GM23338 (cell line): ENCODE measurements at regions not wholly inside any gene's neighbourhood (a gene's known extent, or its start where the extent isn't known, plus 50 kb on each side); places are given as distances from the start of the nearest gene placed in this dataset.

Source experiments
- ATAC-seq: fragments of 200-7000 bp; cut with Tn5 transposase; 3 replicates; pipeline ENCODE4 v1.9.1; 2020
- DNase-seq: peaks from one replicate; pipeline ENCODE4 v3.0.0-alpha.2; 2015; ENCODE audit warnings: low spot score
- H2AFZ ChIP-seq: fragments of 200-600 bp; sonication (generic); 2 replicates; pipeline ENCODE4 v1.8.0; 2016; ENCODE audit warnings: antibody characterized with exemption, mild to moderate bottlenecking, moderate library complexity
- H3F3A ChIP-seq: fragments of 200-600 bp; sonication (generic); replicated peaks from 2 replicates; pipeline ENCODE4 v1.8.0; 2017; ENCODE audit warnings: antibody characterized with exemption, mixed run types, low read depth
- H3K27ac ChIP-seq: fragments of 200-600 bp; sonication (generic); 2 replicates; pipeline ENCODE4 v1.6.1; 2016; ENCODE audit warnings: low read depth
- H3K27me3 ChIP-seq: fragments of 200-600 bp; sonication (generic); 2 replicates; pipeline ENCODE4 v1.8.0; 2016; ENCODE audit warnings: mild to moderate bottlenecking, mixed run types, moderate library complexity; ENCODE audit not compliant: insufficient read depth
- H3K36me3 ChIP-seq: fragments of 200-600 bp; sonication (generic); 2 replicates; pipeline ENCODE4 v1.8.0; 2016; ENCODE audit warnings: mild to moderate bottlenecking; ENCODE audit not compliant: insufficient read depth
- H3K4me1 ChIP-seq: fragments of 200-600 bp; sonication (generic); 2 replicates; pipeline ENCODE4 v1.8.0; 2016; ENCODE audit warnings: mild to moderate bottlenecking, moderate library complexity; ENCODE audit not compliant: insufficient read depth
- H3K4me2 ChIP-seq: fragments of 200-600 bp; sonication (generic); 2 replicates; pipeline ENCODE4 v1.7.1; 2017; ENCODE audit warnings: mixed run types
- H3K4me3 ChIP-seq: fragments of 200-600 bp; sonication (generic); 2 replicates; pipeline ENCODE4 v1.6.1; 2016; ENCODE audit warnings: mixed run types
- H3K79me2 ChIP-seq: fragments of 200-600 bp; sonication (generic); replicated peaks from 2 replicates; pipeline ENCODE4 v1.8.0; 2017; ENCODE audit warnings: mild to moderate bottlenecking; ENCODE audit not compliant: insufficient read depth
- H3K9me2 ChIP-seq: fragments of 200-600 bp; sonication (generic); 2 replicates; pipeline ENCODE4 v1.8.0; 2017; ENCODE audit not compliant: insufficient read depth
- H4K20me1 ChIP-seq: fragments of 200-600 bp; sonication (generic); replicated peaks from 2 replicates; pipeline ENCODE4 v1.8.0; 2017; ENCODE audit warnings: mild to moderate bottlenecking; ENCODE audit not compliant: insufficient read depth
- H3K27ac Mint-ChIP-seq: 2 replicates; pipeline ENCODE4 v1.8.0; 2020; ENCODE audit warnings: inconsistent platforms, mild to moderate bottlenecking, moderate library complexity, mixed read lengths
- H3K27me3 Mint-ChIP-seq: 3 replicates; pipeline ENCODE4 v1.8.0; 2022; ENCODE audit warnings: low read depth, mild to moderate bottlenecking, moderate library complexity, mixed read lengths, inconsistent platforms; ENCODE audit not compliant: insufficient read depth, poor library complexity
- H3K36me3 Mint-ChIP-seq: 3 replicates; pipeline ENCODE4 v1.8.0; 2021; ENCODE audit warnings: low read depth, mild to moderate bottlenecking, inconsistent platforms, moderate library complexity, mixed read lengths
- H3K4me1 Mint-ChIP-seq: 3 replicates; pipeline ENCODE4 v1.8.0; 2020; ENCODE audit warnings: mild to moderate bottlenecking, inconsistent platforms, mixed read lengths
- H3K4me3 Mint-ChIP-seq: 3 replicates; pipeline ENCODE4 v1.8.0; 2021; ENCODE audit warnings: moderate library complexity, mild to moderate bottlenecking, inconsistent platforms, mixed read lengths
- H3K9me3 Mint-ChIP-seq: 3 replicates; pipeline ENCODE4 v1.8.0; 2020; ENCODE audit warnings: moderate library complexity, mild to moderate bottlenecking, inconsistent platforms, mixed read lengths
- CREB1 ChIP-seq: fragments of 250-450 bp; sonication (Bioruptor Pico); IDR thresholded peaks from 2 replicates; pipeline ENCODE4 v1.5.0; 2020; ENCODE audit warnings: low read depth, mild to moderate bottlenecking, moderate library complexity
- EZH2 ChIP-seq: fragments of 200-600 bp; sonication (generic); IDR thresholded peaks from one replicate; pipeline ENCODE4 v1.8.0; 2017; ENCODE audit warnings: antibody characterized with exemption, mild to moderate bottlenecking, low read depth; ENCODE audit not compliant: unreplicated experiment
- EZH2phosphoT487 ChIP-seq: fragments of 200-600 bp; sonication (generic); IDR thresholded peaks from one replicate; pipeline ENCODE4 v1.8.1; 2018; ENCODE audit warnings: antibody characterized with exemption; ENCODE audit not compliant: unreplicated experiment
- JUNB ChIP-seq: IDR thresholded peaks from one replicate; pipeline ENCODE4 v1.6.1; 2016; ENCODE audit warnings: antibody characterized with exemption; ENCODE audit not compliant: unreplicated experiment
- NANOG ChIP-seq: IDR thresholded peaks from 2 replicates; pipeline ENCODE4 v1.6.1; 2016; ENCODE audit warnings: antibody characterized with exemption, borderline replicate concordance
- POLR2AphosphoS5 ChIP-seq: IDR thresholded peaks from 2 replicates; pipeline ENCODE4 v1.6.1; 2016; ENCODE audit warnings: antibody characterized with exemption, low read depth
- REST ChIP-seq: IDR thresholded peaks from one replicate; pipeline ENCODE4 v1.6.1; 2018; ENCODE audit warnings: antibody characterized with exemption; ENCODE audit not compliant: unreplicated experiment
- STAT1 ChIP-seq: IDR thresholded peaks from one replicate; pipeline ENCODE4 v1.6.1; 2016; ENCODE audit warnings: antibody characterized with exemption; ENCODE audit not compliant: unreplicated experiment
- ZNF114 ChIP-seq: fragments of 250-450 bp; sonication (Bioruptor Pico); IDR thresholded peaks from 2 replicates; pipeline ENCODE4 v1.5.0; 2020; ENCODE audit warnings: mild to moderate bottlenecking, moderate library complexity
- ZNF331 ChIP-seq: fragments of 250-450 bp; sonication (Bioruptor Pico); IDR thresholded peaks from 2 replicates; pipeline ENCODE4 v1.5.0; 2020; ENCODE audit warnings: low read depth, mild to moderate bottlenecking, moderate library complexity
- TF ChIP-seq, protein P1 (sequence below): fragments of 250-450 bp; sonication (Bioruptor Pico); IDR thresholded peaks from 2 replicates; pipeline ENCODE4 v1.5.0; 2020; ENCODE audit warnings: mild to moderate bottlenecking, moderate library complexity
- TF ChIP-seq, protein P2 (sequence below): IDR thresholded peaks from 2 replicates; pipeline ENCODE4 v1.6.1; 2016; ENCODE audit warnings: antibody characterized with exemption

DNA sequence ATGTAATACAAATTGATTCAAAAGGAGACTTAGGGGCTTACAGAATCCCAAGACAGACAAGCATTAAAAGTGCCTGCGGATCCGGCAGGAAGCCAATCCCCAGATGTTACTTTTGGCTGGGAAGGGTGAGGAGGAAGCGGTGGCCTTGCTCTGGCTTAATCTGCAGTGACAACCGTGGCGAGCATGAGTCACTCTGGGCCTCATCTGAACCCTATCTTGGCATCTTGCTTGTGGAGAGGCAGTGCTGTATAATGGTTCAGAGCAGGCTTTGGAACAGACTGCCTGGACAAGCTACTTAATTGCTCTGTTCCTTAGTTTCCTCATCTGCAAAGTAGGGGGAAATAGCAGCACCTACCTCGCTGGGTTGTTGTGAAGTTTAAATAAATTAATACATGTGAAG, 74.1 kb downstream of the XCL2 start (continued):
- TF ChIP-seq, protein P1, sequence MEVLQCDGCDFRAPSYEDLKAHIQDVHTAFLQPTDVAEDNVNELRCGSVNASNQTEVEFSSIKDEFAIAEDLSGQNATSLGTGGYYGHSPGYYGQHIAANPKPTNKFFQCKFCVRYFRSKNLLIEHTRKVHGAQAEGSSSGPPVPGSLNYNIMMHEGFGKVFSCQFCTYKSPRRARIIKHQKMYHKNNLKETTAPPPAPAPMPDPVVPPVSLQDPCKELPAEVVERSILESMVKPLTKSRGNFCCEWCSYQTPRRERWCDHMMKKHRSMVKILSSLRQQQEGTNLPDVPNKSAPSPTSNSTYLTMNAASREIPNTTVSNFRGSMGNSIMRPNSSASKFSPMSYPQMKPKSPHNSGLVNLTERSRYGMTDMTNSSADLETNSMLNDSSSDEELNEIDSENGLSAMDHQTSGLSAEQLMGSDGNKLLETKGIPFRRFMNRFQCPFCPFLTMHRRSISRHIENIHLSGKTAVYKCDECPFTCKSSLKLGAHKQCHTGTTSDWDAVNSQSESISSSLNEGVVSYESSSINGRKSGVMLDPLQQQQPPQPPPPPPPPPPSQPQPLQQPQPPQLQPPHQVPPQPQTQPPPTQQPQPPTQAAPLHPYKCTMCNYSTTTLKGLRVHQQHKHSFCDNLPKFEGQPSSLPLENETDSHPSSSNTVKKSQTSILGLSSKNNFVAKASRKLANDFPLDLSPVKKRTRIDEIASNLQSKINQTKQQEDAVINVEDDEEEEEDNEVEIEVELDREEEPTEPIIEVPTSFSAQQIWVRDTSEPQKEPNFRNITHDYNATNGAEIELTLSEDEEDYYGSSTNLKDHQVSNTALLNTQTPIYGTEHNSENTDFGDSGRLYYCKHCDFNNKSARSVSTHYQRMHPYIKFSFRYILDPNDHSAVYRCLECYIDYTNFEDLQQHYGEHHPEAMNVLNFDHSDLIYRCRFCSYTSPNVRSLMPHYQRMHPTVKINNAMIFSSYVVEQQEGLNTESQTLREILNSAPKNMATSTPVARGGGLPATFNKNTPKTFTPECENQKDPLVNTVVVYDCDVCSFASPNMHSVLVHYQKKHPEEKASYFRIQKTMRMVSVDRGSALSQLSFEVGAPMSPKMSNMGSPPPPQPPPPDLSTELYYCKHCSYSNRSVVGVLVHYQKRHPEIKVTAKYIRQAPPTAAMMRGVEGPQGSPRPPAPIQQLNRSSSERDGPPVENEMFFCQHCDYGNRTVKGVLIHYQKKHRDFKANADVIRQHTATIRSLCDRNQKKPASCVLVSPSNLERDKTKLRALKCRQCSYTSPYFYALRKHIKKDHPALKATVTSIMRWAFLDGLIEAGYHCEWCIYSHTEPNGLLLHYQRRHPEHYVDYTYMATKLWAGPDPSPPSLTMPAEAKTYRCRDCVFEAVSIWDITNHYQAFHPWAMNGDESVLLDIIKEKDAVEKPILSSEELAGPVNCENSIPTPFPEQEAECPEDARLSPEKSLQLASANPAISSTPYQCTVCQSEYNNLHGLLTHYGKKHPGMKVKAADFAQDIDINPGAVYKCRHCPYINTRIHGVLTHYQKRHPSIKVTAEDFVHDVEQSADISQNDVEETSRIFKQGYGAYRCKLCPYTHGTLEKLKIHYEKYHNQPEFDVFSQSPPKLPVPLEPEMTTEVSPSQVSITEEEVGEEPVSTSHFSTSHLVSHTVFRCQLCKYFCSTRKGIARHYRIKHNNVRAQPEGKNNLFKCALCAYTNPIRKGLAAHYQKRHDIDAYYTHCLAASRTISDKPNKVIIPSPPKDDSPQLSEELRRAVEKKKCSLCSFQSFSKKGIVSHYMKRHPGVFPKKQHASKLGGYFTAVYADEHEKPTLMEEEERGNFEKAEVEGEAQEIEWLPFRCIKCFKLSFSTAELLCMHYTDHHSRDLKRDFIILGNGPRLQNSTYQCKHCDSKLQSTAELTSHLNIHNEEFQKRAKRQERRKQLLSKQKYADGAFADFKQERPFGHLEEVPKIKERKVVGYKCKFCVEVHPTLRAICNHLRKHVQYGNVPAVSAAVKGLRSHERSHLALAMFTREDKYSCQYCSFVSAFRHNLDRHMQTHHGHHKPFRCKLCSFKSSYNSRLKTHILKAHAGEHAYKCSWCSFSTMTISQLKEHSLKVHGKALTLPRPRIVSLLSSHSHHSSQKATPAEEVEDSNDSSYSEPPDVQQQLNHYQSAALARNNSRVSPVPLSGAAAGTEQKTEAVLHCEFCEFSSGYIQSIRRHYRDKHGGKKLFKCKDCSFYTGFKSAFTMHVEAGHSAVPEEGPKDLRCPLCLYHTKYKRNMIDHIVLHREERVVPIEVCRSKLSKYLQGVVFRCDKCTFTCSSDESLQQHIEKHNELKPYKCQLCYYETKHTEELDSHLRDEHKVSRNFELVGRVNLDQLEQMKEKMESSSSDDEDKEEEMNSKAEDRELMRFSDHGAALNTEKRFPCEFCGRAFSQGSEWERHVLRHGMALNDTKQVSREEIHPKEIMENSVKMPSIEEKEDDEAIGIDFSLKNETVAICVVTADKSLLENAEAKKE (CRISPR knock-in tag), result no peak
- no peak for TF ChIP-seq ZNF331
- TF ChIP-seq REST, result no peak

DNA sequence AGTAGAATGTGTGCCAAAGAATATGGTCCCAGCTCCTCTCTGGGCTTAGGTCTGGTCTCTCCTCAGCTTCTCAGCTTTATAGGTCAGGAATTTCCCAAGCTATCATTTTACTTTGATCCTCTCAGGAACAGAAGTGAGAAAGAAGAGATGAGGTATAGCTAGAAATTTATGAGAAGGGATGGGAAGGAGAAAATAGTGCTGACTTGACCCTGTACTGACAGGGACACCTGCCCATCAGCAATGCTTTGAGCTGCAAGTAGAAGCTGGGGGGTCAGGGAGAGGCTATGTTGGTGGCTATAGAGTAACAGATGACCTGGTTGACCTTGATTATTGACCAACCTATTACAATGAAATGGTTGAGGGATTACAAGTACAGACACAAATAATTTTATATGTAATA, 75.0 kb downstream of the XCL2 start:
- Histone ChIP-seq H3K27ac (no peak overlapping the region), H2AFZ (no peak overlapping the region), H4K20me1 (no peaks in the 10 kb centered on the region), H3K4me3 (no peak overlapping the region), H3K9me2 (peaks cover 4% of the 10 kb centered on the region; the same call in 1 of the 2 replicates), H3F3A (no peaks in the 10 kb centered on the region), H3K4me1 (0 out of 2 replicates have a peak, but pooled peaks cover 5% of the 10 kb centered on the region), H3K27me3 (no peaks in the 10 kb centered on the region), H3K79me2 (no peaks in the 10 kb centered on the region), H3K36me3 (no peaks in the 10 kb centered on the region), H3K4me2 (no peak overlapping the region)
- H3K27me3 Mint-ChIP-seq, result peaks cover 6% of the 10 kb centered on the region
- peaks cover 10% of the 10 kb centered on the region for H3K9me3 Mint-ChIP-seq
- peaks cover 6% of the 10 kb centered on the region for H3K36me3 Mint-ChIP-seq
- no peak overlapping the region for H3K4me3 Mint-ChIP-seq
- ATAC-seq, result no peak
- no peak for DNase-seq
- H3K4me1 Mint-ChIP-seq, result peaks cover 11% of the 10 kb centered on the region; the same call in 2 of the 3 replicates
- H3K27ac Mint-ChIP-seq, result no peak overlapping the region
- no peak for TF ChIP-seq NANOG
- no peak for TF ChIP-seq STAT1
- TF ChIP-seq REST, result no peak
- no peak for TF ChIP-seq EZH2phosphoT487
- TF ChIP-seq ZNF331, result no peak
- TF ChIP-seq, protein P2, sequence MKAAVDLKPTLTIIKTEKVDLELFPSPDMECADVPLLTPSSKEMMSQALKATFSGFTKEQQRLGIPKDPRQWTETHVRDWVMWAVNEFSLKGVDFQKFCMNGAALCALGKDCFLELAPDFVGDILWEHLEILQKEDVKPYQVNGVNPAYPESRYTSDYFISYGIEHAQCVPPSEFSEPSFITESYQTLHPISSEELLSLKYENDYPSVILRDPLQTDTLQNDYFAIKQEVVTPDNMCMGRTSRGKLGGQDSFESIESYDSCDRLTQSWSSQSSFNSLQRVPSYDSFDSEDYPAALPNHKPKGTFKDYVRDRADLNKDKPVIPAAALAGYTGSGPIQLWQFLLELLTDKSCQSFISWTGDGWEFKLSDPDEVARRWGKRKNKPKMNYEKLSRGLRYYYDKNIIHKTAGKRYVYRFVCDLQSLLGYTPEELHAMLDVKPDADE, result no peak
- no peak for TF ChIP-seq CREB1 (CRISPR knock-in tag)
- TF ChIP-seq POLR2AphosphoS5, result no peak
- no peak for TF ChIP-seq EZH2
- no peak for TF ChIP-seq ZNF114 (CRISPR knock-in tag)
- TF ChIP-seq JUNB, result no peak
